Right atrium auricular region (tissue), 2 donors: ENCODE measurements at regions not wholly inside any gene's neighbourhood (a gene's known extent, or its start where the extent isn't known, plus 50 kb on each side); places are given as distances from the start of the nearest gene placed in this dataset.
"Not testable (repeated sequence)": the region's sequence is repeated elsewhere in the genome, so short reads cannot be mapped to it uniquely, and the experiment has no call there.

Experiments used
- DNase-seq: peaks from one replicate; pipeline ENCODE4 v3.0.0-alpha.2; 2019; ENCODE audit warnings: low spot score
- H3K27ac ChIP-seq, 2 donors: fragments of 200-600 bp; sonication (generic); 1 replicate in 1 of 2; 2 replicates in 1 of 2; pipeline ENCODE4 v1.5.1; 2016 to 2019
- H3K27me3 ChIP-seq, 2 donors: fragments of 200-600 bp; sonication (generic); one replicate each; pipeline versions ENCODE4 v1.5.1 to v1.6.0; 2017 to 2019
- H3K36me3 ChIP-seq: fragments of 200-600 bp; sonication (generic); one replicate; pipeline ENCODE4 v1.5.1; 2016
- H3K4me1 ChIP-seq, 2 donors: fragments of 200-600 bp; sonication (generic); one replicate each; pipeline versions ENCODE4 v1.5.1 to v1.6.0; 2017 to 2019
- H3K4me3 ChIP-seq, 2 donors: fragments of 200-600 bp; sonication (generic); 1 replicate in 1 of 2; 2 replicates in 1 of 2; pipeline ENCODE4 v1.5.1; 2017 to 2019; ENCODE audit warnings: mild to moderate bottlenecking in 1 of 2, moderate library complexity in 1 of 2
- H3K9me3 ChIP-seq, 2 donors: fragments of 200-600 bp; sonication (generic); one replicate each; pipeline ENCODE4 v1.5.1; 2019
- TF ChIP-seq, protein P1 (sequence below), 2 donors: fragments of 200-600 bp; sonication (generic); IDR thresholded peaks; one replicate each; pipeline ENCODE4 v1.5.1; 2019; ENCODE audit warnings: antibody characterized with exemption in 2 of 2

GRCh38 chr1:148279002-148279542 lies 127.0 kb upstream of the NBPF11 start:
- not testable (repeated sequence) for H3K27ac ChIP-seq, DNase-seq, H3K4me3 ChIP-seq, H3K4me1 ChIP-seq, H3K36me3 ChIP-seq, H3K27me3 ChIP-seq, H3K9me3 ChIP-seq

DNA sequence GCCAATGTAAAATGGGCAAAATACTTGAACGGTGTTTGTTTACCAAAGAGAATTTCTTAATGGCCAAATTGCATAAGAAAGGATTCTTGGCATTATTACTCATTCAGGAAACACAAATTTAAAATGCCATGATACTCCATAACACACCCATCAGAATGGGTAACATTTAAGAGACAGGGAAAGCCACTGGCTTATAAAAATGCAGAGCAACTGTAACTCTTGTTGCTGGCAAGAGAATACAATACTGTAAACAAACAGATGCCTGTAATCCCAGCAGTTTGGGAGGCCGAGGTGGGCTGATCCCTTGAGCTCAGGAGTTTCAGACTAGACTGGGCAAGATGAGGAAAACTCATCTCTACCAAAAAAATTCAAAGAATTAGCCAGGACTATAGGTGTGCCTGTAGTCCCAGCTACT lies 125.8 kb upstream of the NBPF11 start:
- H3K9me3 ChIP-seq, H3K4me1 ChIP-seq, H3K27ac ChIP-seq, DNase-seq, H3K4me3 ChIP-seq, H3K27me3 ChIP-seq, H3K36me3 ChIP-seq: not testable (repeated sequence)

- H3K4me3 ChIP-seq, H3K36me3 ChIP-seq, H3K27me3 ChIP-seq, H3K27ac ChIP-seq, DNase-seq, H3K9me3 ChIP-seq: not testable (repeated sequence)
- peaks cover 0 to 16% of the 10 kb centered on the region in 2 donors for H3K4me1 ChIP-seq
Observed at GRCh38 chr1:148267066-148267465, 115.0 kb upstream of the NBPF11 start.

DNA sequence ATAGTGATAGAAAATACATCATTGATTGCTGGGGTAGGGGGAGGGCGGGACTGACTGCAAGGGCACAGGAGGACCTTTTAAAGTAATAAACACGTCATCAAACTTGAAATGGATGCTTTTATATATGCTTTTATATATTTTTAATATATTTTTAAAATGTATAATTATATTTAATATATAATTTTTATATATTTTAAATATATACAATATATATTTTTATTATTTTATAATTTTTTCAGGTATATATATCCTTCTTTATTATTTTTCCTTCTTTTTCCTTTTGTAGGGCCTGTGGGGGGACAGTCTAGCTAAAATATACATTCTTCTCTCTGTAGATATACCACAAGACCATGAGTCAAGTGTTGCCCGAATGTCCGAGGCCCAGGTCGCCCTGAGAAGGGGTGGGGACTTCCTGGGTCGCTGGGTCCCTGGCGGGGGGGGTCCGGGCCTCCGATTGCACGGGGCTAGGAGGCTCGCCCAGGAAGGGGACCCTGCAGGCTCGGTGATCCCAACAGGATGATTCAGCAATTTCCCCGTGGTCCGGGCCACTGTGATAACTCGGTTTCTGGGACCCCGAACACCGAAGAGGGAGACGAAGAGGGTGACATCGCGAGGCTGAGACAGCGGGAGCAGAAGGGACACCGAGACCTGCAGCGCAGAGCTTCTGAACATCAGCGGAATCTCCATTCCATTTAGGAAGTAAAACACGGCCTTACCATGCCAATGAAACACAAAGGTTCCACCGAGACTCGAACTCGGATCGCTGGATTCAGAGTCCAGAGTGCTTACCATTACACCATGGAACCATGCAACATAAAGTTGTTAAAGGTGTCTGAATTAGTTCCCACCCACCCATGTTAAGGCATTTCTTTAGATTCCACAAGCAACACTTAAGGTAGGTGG lies 112.5 kb upstream of the NBPF11 start:
- H3K27ac ChIP-seq = no peak overlapping the region
- H3K36me3 ChIP-seq = no peaks in the 10 kb centered on the region
- TF ChIP-seq, protein P1, sequence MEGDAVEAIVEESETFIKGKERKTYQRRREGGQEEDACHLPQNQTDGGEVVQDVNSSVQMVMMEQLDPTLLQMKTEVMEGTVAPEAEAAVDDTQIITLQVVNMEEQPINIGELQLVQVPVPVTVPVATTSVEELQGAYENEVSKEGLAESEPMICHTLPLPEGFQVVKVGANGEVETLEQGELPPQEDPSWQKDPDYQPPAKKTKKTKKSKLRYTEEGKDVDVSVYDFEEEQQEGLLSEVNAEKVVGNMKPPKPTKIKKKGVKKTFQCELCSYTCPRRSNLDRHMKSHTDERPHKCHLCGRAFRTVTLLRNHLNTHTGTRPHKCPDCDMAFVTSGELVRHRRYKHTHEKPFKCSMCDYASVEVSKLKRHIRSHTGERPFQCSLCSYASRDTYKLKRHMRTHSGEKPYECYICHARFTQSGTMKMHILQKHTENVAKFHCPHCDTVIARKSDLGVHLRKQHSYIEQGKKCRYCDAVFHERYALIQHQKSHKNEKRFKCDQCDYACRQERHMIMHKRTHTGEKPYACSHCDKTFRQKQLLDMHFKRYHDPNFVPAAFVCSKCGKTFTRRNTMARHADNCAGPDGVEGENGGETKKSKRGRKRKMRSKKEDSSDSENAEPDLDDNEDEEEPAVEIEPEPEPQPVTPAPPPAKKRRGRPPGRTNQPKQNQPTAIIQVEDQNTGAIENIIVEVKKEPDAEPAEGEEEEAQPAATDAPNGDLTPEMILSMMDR (IDR thresholded peaks at IDR 0.05) = no peak
- H3K27me3 ChIP-seq = no peaks in the 10 kb centered on the region
- no peaks in the 10 kb centered on the region for H3K9me3 ChIP-seq
- no peak overlapping the region for H3K4me3 ChIP-seq
- DNase-seq = no peak
- peaks cover 0 to 16% of the 10 kb centered on the region in 2 donors for H3K4me1 ChIP-seq

- TF ChIP-seq, protein P1 (IDR thresholded peaks at IDR 0.05) = no peak
- H3K4me1 ChIP-seq = peaks cover 0 to 16% of the 10 kb centered on the region in 2 donors
- no peak for DNase-seq
- no peaks in the 10 kb centered on the region for H3K9me3 ChIP-seq
- peak overlapping the region; percentile 45 to 55 for H3K4me3 ChIP-seq
- H3K27ac ChIP-seq = peak overlapping the region in 1 of 2 donors; percentile 28
- H3K27me3 ChIP-seq = no peaks in the 10 kb centered on the region
- H3K36me3 ChIP-seq = no peaks in the 10 kb centered on the region
Observed at GRCh38 chr1:148263906-148264255, 111.8 kb upstream of the NBPF11 start.

DNA sequence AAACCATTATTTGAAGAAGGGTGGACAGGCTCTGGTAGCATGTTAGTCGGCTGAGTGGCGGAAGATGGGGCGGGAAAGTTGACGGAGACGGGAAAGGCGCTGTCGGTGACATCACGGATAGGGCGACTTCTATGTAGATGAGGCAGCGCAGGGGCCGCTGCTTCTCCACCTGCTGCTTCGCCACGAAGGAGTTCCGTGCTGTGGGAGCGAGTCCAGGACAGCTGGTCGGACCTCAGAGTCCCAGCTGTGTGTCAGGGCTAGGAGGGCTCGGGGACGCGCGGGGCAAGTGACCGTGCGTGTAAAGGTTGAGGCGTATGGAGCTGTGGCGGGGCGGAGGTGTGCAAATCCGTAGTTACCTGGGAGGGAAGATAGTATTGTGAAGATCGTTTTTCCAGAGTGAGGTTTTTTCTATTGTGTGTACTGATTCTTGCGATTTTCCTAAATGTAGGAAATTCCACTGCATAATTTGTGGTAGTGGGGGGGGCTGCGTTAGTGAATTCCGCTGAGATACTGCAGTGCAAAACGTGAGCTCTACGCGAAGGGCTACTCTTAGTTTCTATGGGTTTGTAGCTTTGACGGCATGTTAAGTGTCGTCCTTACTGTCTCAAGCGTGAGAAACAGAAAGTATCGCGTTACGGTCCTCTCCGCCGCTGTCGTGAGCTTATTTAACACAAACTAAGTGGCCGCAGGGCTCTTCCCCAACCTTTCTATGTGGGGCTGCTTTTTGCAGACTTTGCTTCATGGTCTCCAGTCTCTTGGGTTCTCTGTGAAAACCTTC lies 111.2 kb upstream of the NBPF11 start:
- Histone ChIP-seq H3K27me3 (no peaks in the 10 kb centered on the region), H3K27ac (peak overlapping the region in 1 of 2 donors; percentile 28)

GRCh38 chr1:148261684-148262083 lies 109.6 kb upstream of the NBPF11 start:
- not testable (repeated sequence) for H3K4me3 ChIP-seq, DNase-seq, H3K36me3 ChIP-seq, H3K27me3 ChIP-seq, H3K27ac ChIP-seq, H3K9me3 ChIP-seq
- peaks cover 0 to 16% of the 10 kb centered on the region in 2 donors for H3K4me1 ChIP-seq

More for the DNA sequence above, 111.2 kb upstream of the NBPF11 start:
- H3K36me3 ChIP-seq = no peaks in the 10 kb centered on the region
- no peak for DNase-seq
- H3K4me3 ChIP-seq = peak overlapping the region; percentile 45 to 55
- peaks cover 0 to 16% of the 10 kb centered on the region in 2 donors for H3K4me1 ChIP-seq
- no peaks in the 10 kb centered on the region for H3K9me3 ChIP-seq
- TF ChIP-seq, protein P1 (IDR thresholded peaks at IDR 0.05) = no peak

- not testable (repeated sequence) for H3K36me3 ChIP-seq, H3K4me3 ChIP-seq, H3K9me3 ChIP-seq, DNase-seq, H3K4me1 ChIP-seq, H3K27ac ChIP-seq, H3K27me3 ChIP-seq
Observed at GRCh38 chr1:148257886-148258285, 105.8 kb upstream of the NBPF11 start.
